Liver (tissue), 8 donors: ENCODE measurements at regions not wholly inside any gene's neighbourhood (a gene's known extent, or its start where the extent isn't known, plus 50 kb on each side); places are given as distances from the start of the nearest gene placed in this dataset.

ENCODE experiments used
- DNase-seq: peaks from one replicate; pipeline ENCODE4 v3.0.0-alpha.2; 2017; ENCODE audit warnings: low spot score
- H3K27ac ChIP-seq, 2 donors: one replicate each; pipeline ENCODE4 v1.7.0; 2013; ENCODE audit warnings: inconsistent platforms in 2 of 2, low read length in 2 of 2, control low read depth in 1 of 2, low read depth in 1 of 2, mild to moderate bottlenecking in 1 of 2
- H3K27me3 ChIP-seq, 4 donors: one replicate each; pipeline versions ENCODE4 v1.6.1 to v1.7.0; 2013; ENCODE audit warnings: low read length in 3 of 4, inconsistent platforms in 1 of 4, mild to moderate bottlenecking in 1 of 4, moderate library complexity in 1 of 4; ENCODE audit not compliant: control insufficient read depth in 4 of 4, insufficient read depth in 4 of 4
- H3K36me3 ChIP-seq, 4 donors: one replicate each; pipeline versions ENCODE4 v1.6.1 to v1.7.0; 2013; ENCODE audit warnings: low read length in 3 of 4, mild to moderate bottlenecking in 3 of 4, low read depth in 1 of 4, moderate library complexity in 1 of 4; ENCODE audit not compliant: control insufficient read depth in 4 of 4, insufficient read depth in 3 of 4
- H3K4me1 ChIP-seq, 4 donors: one replicate each; pipeline versions ENCODE4 v1.6.1 to v1.7.0; 2013; ENCODE audit warnings: low read length in 3 of 4, mild to moderate bottlenecking in 3 of 4, moderate library complexity in 1 of 4; ENCODE audit not compliant: control insufficient read depth in 4 of 4, insufficient read depth in 4 of 4
- H3K4me3 ChIP-seq, 3 donors: one replicate each; pipeline versions ENCODE4 v1.6.1 to v1.7.0; 2013; ENCODE audit warnings: low read length in 3 of 3, control low read depth in 1 of 3, low read depth in 1 of 3, mild to moderate bottlenecking in 1 of 3
- H3K9ac ChIP-seq, 2 donors: one replicate each; pipeline ENCODE4 v1.7.0; 2013; ENCODE audit warnings: low read length in 2 of 2, mild to moderate bottlenecking in 2 of 2, moderate library complexity in 2 of 2, control low read depth in 1 of 2, low read depth in 1 of 2
- H3K9me3 ChIP-seq, 4 donors: one replicate each; pipeline versions ENCODE4 v1.6.1 to v1.7.0; 2013; ENCODE audit warnings: low read length in 3 of 4; ENCODE audit not compliant: control insufficient read depth in 4 of 4
- CTCF ChIP-seq: fragments of 150-350 bp; IDR thresholded peaks from 2 replicates; pipeline ENCODE4 v1.5.1; 2017; ENCODE audit warnings: improper control_type of control experiment, low read depth, low read length; ENCODE audit not compliant: missing input control
- FOXA1 ChIP-seq: IDR thresholded peaks from 2 replicates; pipeline ENCODE4 v1.6.1; 2016; ENCODE audit warnings: antibody characterized with exemption
- HNF4G ChIP-seq: IDR thresholded peaks from 2 replicates; pipeline ENCODE4 v1.6.1; 2016; ENCODE audit warnings: antibody characterized with exemption
- JUND ChIP-seq, 2 donors: IDR thresholded peaks; 2 replicates each; pipeline ENCODE4 v1.6.1; 2016; ENCODE audit warnings: antibody characterized with exemption in 2 of 2
- MAX ChIP-seq: IDR thresholded peaks from 2 replicates; pipeline ENCODE4 v1.6.1; 2016; ENCODE audit warnings: antibody characterized with exemption
- REST ChIP-seq: IDR thresholded peaks from 2 replicates; pipeline ENCODE4 v1.6.1; 2016; ENCODE audit warnings: antibody characterized with exemption, mild to moderate bottlenecking
- RXRA ChIP-seq, 2 donors: IDR thresholded peaks; 2 replicates each; pipeline ENCODE4 v1.6.1; 2017 to 2018; ENCODE audit warnings: antibody characterized with exemption in 2 of 2, mild to moderate bottlenecking in 1 of 2
- SP1 ChIP-seq: IDR thresholded peaks from 2 replicates; pipeline ENCODE4 v1.6.1; 2018; ENCODE audit warnings: antibody characterized with exemption, mild to moderate bottlenecking
- TAF1 ChIP-seq: conservative IDR thresholded peaks from 2 replicates; pipeline ENCODE4 v1.6.1; 2016; ENCODE audit warnings: antibody characterized with exemption, mild to moderate bottlenecking
- WGBS: extraction: QIAGEN DNeasy Blood & Tissue Kit; methylation state at CpG from one replicate; pipeline ENCODE4 v1.1.7; 2013; 5-methylcytosine and 5-hydroxymethylcytosine counted together
- donor health status: healthy.
- donor health status: healthy.
- donor health status: healthy.
- donor health status: healthy.
- donor health status: healthy.

GRCh38 chr18:43175257-43175656, 59.8 kb upstream of the RIT2 start:
- DNase-seq = no peak
- peaks cover 0 to 3% (median 0%) of the 10 kb centered on the region in 4 donors for H3K9me3 ChIP-seq
- H3K36me3 ChIP-seq = no peaks in the 10 kb centered on the region
- no peak overlapping the region for H3K27ac ChIP-seq
- H3K9ac ChIP-seq = no peak overlapping the region
- no peak for TF ChIP-seq SP1
- 89% methylated on average over 2 of the region's 2 CpGs for WGBS
- H3K4me1 ChIP-seq = no peaks in the 10 kb centered on the region
- no peak overlapping the region for H3K4me3 ChIP-seq
- no peaks in the 10 kb centered on the region for H3K27me3 ChIP-seq

GRCh38 chr18:43170586-43170985, 55.1 kb upstream of the RIT2 start:
- Histone ChIP-seq H3K4me3 (no peak overlapping the region), H3K27me3 (no peaks in the 10 kb centered on the region), H3K4me1 (no peaks in the 10 kb centered on the region), H3K9ac (no peak overlapping the region), H3K36me3 (no peaks in the 10 kb centered on the region), H3K9me3 (peaks cover 2 to 11% (median 3%) of the 10 kb centered on the region in 4 donors), H3K27ac (no peak overlapping the region)
- 56% methylated on average over 4 of the region's 4 CpGs for WGBS
- TF ChIP-seq MAX (no peak), RXRA (IDR thresholded peaks at IDR 0.05) (no peak), CTCF (no peak), REST (no peak), JUND (IDR thresholded peaks at IDR 0.05) (no peak), FOXA1 (no peak), TAF1 (no peak), HNF4G (no peak)
- no peak for DNase-seq
